Activated CD8-positive, alpha-beta T cell treated with anti-CD3 and anti-CD28 coated beads for 36 hours (primary cell): ENCODE measurements at regions not wholly inside any gene's neighbourhood (a gene's known extent, or its start where the extent isn't known, plus 50 kb on each side); places are given as distances from the start of the nearest gene placed in this dataset.

Experiments
- ATAC-seq: fragments of 200-7000 bp; cut with Tn5 transposase; one replicate; pipeline ENCODE4 v1.10.0; 2021; ENCODE audit warnings: mild to moderate bottlenecking, moderate library complexity
- CTCF ChIA-PET: fragments of 350-600 bp; sonication (Branson Sonifier 250); formaldehyde crosslinking; loops from one replicate; lab custom pipeline; 2021; ENCODE audit warnings: antibody characterized with exemption; lab: Charles Lee
- POLR2A ChIA-PET: fragments of 350-600 bp; sonication (Branson Sonifier 250); formaldehyde crosslinking; loops from one replicate; lab custom pipeline; 2021; ENCODE audit warnings: antibody characterized with exemption; lab: Charles Lee
- DNase-seq: peaks from one replicate; pipeline ENCODE4 v3.0.0-alpha.2; 2020
- H3K27ac Mint-ChIP-seq: one replicate; pipeline ENCODE4 v1.8.0; 2021; ENCODE audit warnings: mild to moderate bottlenecking, mixed read lengths
- H3K27me3 Mint-ChIP-seq: one replicate; pipeline ENCODE4 v1.8.0; 2021; ENCODE audit warnings: mixed read lengths
- H3K36me3 Mint-ChIP-seq: one replicate; pipeline ENCODE4 v1.8.0; 2021; ENCODE audit warnings: low read depth, mixed read lengths
- H3K4me1 Mint-ChIP-seq: one replicate; pipeline ENCODE4 v1.8.0; 2021; ENCODE audit warnings: low read depth, mixed read lengths
- H3K4me3 Mint-ChIP-seq: one replicate; pipeline ENCODE4 v1.8.0; 2021; ENCODE audit warnings: mild to moderate bottlenecking, moderate library complexity, mixed read lengths
- H3K9me3 Mint-ChIP-seq: one replicate; pipeline ENCODE4 v1.8.0; 2021; ENCODE audit warnings: mixed read lengths
- CTCF ChIP-seq: fragments of 200-600 bp; IDR thresholded peaks from one replicate; pipeline ENCODE4 v1.8.0; 2022; ENCODE audit warnings: antibody characterized with exemption, mild to moderate bottlenecking
- intact Hi-C: fragments of 100-400 bp; cut with micrococcal nuclease; formaldehyde crosslinking; loops from one replicate; pipeline ENCODE4 v1.10.0; 2022

GRCh38 chr5:51816427-51816826 is 433.2 kb downstream of the ISL1 start:
- H3K4me1 Mint-ChIP-seq, result no peaks in the 10 kb centered on the region
- H3K27ac Mint-ChIP-seq, result no peak overlapping the region
- no peaks in the 10 kb centered on the region for H3K9me3 Mint-ChIP-seq
- ChIA-PET POLR2A (no interaction called here), CTCF (no interaction called here)
- intact Hi-C loops, result no loop called here
- DNase-seq (no peak), ATAC-seq (no peak)
- no peaks in the 10 kb centered on the region for H3K36me3 Mint-ChIP-seq
- no peaks in the 10 kb centered on the region for H3K27me3 Mint-ChIP-seq
- H3K4me3 Mint-ChIP-seq, result no peak overlapping the region
- TF ChIP-seq CTCF, result no peak

- CTCF ChIA-PET, result no interaction called here
- intact Hi-C loops, result no loop called here
- H3K27ac Mint-ChIP-seq, result no peak overlapping the region
- no peaks in the 10 kb centered on the region for H3K27me3 Mint-ChIP-seq
- ATAC-seq (no peak), DNase-seq (no peak)
- no peak overlapping the region for H3K4me3 Mint-ChIP-seq
- no peaks in the 10 kb centered on the region for H3K9me3 Mint-ChIP-seq
- POLR2A ChIA-PET, result no interaction called here
- no peaks in the 10 kb centered on the region for H3K4me1 Mint-ChIP-seq
- TF ChIP-seq CTCF, result no peak
- no peaks in the 10 kb centered on the region for H3K36me3 Mint-ChIP-seq
Measured at GRCh38 chr5:51821697-51822096, 438.4 kb downstream of the ISL1 start.

GRCh38 chr5:51829230-51829629 is 446.0 kb downstream of the ISL1 start:
- H3K4me1 Mint-ChIP-seq, result no peaks in the 10 kb centered on the region
- no peak overlapping the region for H3K4me3 Mint-ChIP-seq
- intact Hi-C loops, result no loop called here
- ATAC-seq (no peak), DNase-seq (no peak)
- TF ChIP-seq CTCF, result no peak
- no peaks in the 10 kb centered on the region for H3K36me3 Mint-ChIP-seq
- H3K9me3 Mint-ChIP-seq, result no peaks in the 10 kb centered on the region
- no peaks in the 10 kb centered on the region for H3K27me3 Mint-ChIP-seq
- H3K27ac Mint-ChIP-seq, result no peak overlapping the region
- ChIA-PET POLR2A (no interaction called here), CTCF (no interaction called here)

- CTCF ChIA-PET, result no interaction called here
- intact Hi-C loops, result no loop called here
- DNase-seq (no peak), ATAC-seq (no peak)
- POLR2A ChIA-PET, result no interaction called here
- Mint-ChIP-seq H3K27me3 (no peaks in the 10 kb centered on the region), H3K9me3 (no peaks in the 10 kb centered on the region), H3K27ac (no peak overlapping the region), H3K4me3 (no peak overlapping the region), H3K36me3 (no peaks in the 10 kb centered on the region), H3K4me1 (no peaks in the 10 kb centered on the region)
- no peak for TF ChIP-seq CTCF
Measured at GRCh38 chr5:51829691-51830090, 446.4 kb downstream of the ISL1 start.

GRCh38 chr5:51832934-51833470 is 449.8 kb downstream of the ISL1 start:
- ATAC-seq, result no peak
- DNase-seq, result no peak
- intact Hi-C loops, result no loop called here
- ChIA-PET POLR2A (no interaction called here), CTCF (no interaction called here)
- Mint-ChIP-seq H3K9me3 (no peaks in the 10 kb centered on the region), H3K4me1 (no peaks in the 10 kb centered on the region), H3K4me3 (no peak overlapping the region), H3K36me3 (no peaks in the 10 kb centered on the region), H3K27ac (no peak overlapping the region), H3K27me3 (no peaks in the 10 kb centered on the region)
- TF ChIP-seq CTCF, result no peak
